HEK293T (cell line): ENCODE measurements at regions not wholly inside any gene's neighbourhood (a gene's known extent, or its start where the extent isn't known, plus 50 kb on each side); places are given as distances from the start of the nearest gene placed in this dataset.

Experiments
- BHLHE40 ChIP-seq: fragments of 450-650 bp; IDR thresholded peaks from 2 replicates; pipeline ENCODE4 v1.6.1; 2016; ENCODE audit warnings: mild to moderate bottlenecking, moderate library complexity, borderline replicate concordance
- ELF4 ChIP-seq: fragments of 450-650 bp; IDR thresholded peaks from 2 replicates; pipeline ENCODE4 v1.6.1; 2017; ENCODE audit warnings: antibody characterized with exemption
- FOXM1 ChIP-seq: fragments of 450-650 bp; IDR thresholded peaks from 2 replicates; pipeline ENCODE4 v1.6.1; 2017; ENCODE audit warnings: mild to moderate bottlenecking, borderline replicate concordance
- HDGF ChIP-seq: fragments of 450-650 bp; IDR thresholded peaks from 2 replicates; pipeline ENCODE4 v1.6.1; 2017; ENCODE audit warnings: antibody characterized with exemption, borderline replicate concordance
- LEF1 ChIP-seq: fragments of 450-650 bp; IDR thresholded peaks from 2 replicates; pipeline ENCODE4 v1.6.1; 2017; ENCODE audit warnings: mild to moderate bottlenecking, borderline replicate concordance
- NFRKB ChIP-seq: fragments of 450-650 bp; IDR thresholded peaks from 2 replicates; pipeline ENCODE4 v1.6.1; 2016; ENCODE audit warnings: mild to moderate bottlenecking, moderate library complexity
- SP1 ChIP-seq: fragments of 450-650 bp; IDR thresholded peaks from 2 replicates; pipeline ENCODE4 v1.6.1; 2017
- SUZ12 ChIP-seq: fragments of 450-650 bp; IDR thresholded peaks from 2 replicates; pipeline ENCODE4 v1.6.1; 2016; ENCODE audit warnings: mild to moderate bottlenecking
- ZNF384 ChIP-seq: fragments of 450-650 bp; IDR thresholded peaks from 2 replicates; pipeline ENCODE4 v1.6.1; 2016
- TF ChIP-seq, protein P1 (sequence below): fragments of 450-650 bp; IDR thresholded peaks from 2 replicates; pipeline ENCODE4 v1.6.1; 2016

DNA sequence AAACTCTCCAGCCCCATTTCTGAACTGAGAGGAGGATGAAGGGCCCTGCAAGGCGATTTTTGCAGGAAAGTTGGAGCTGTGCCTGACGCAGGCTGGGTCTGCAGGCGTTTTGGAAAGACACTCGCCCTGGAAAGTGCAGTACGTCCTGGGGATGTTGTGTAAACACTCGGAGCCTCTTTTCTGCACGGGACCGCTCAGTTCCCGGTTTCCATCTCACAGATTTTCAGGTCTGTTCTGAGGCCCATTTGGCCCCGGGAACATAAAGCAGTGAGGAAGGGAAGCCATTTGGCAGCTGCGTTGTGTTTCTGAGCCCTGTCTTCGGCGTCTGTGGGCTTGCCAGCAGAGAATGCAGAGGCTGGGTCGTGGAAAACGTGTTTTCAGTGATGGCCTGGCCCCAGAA lies 655.0 kb upstream of the MGMT start:
- TF ChIP-seq SUZ12 (no peak), ELF4 (no peak), NFRKB (no peak), LEF1 (no peak), SP1 (no peak), HDGF (no peak), ZNF384 (no peak), FOXM1 (no peak), BHLHE40 (no peak)
- TF ChIP-seq, protein P1, sequence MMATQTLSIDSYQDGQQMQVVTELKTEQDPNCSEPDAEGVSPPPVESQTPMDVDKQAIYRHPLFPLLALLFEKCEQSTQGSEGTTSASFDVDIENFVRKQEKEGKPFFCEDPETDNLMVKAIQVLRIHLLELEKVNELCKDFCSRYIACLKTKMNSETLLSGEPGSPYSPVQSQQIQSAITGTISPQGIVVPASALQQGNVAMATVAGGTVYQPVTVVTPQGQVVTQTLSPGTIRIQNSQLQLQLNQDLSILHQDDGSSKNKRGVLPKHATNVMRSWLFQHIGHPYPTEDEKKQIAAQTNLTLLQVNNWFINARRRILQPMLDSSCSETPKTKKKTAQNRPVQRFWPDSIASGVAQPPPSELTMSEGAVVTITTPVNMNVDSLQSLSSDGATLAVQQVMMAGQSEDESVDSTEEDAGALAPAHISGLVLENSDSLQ: no peak
